Kidney epithelial cell (primary cell): ENCODE measurements at regions not wholly inside any gene's neighbourhood (a gene's known extent, or its start where the extent isn't known, plus 50 kb on each side); places are given as distances from the start of the nearest gene placed in this dataset.
A peak's percentile ranks its signal among the peaks of the same experiment; 100 is the strongest.
"Not testable (repeated sequence)": the region's sequence is repeated elsewhere in the genome, so short reads cannot be mapped to it uniquely, and the experiment has no call there.

Source experiments
- DNase-seq: peaks from one replicate; pipeline ENCODE4 v3.0.0-alpha.2; 2010; ENCODE audit warnings: low read depth
- H3K27me3 ChIP-seq: 2 replicates; pipeline ENCODE4 v1.6.0; 2011; ENCODE audit warnings: low read length; ENCODE audit not compliant: control insufficient read depth, insufficient read depth
- H3K36me3 ChIP-seq: 2 replicates; pipeline ENCODE4 v1.5.1; 2011; ENCODE audit warnings: low read length; ENCODE audit not compliant: control insufficient read depth, insufficient read depth
- H3K4me3 ChIP-seq: 2 replicates; pipeline ENCODE4 v1.5.1; 2011; ENCODE audit warnings: low read depth, mild to moderate bottlenecking, control low read depth, low read length
- TF ChIP-seq, protein P1 (sequence below): IDR thresholded peaks from 2 replicates; pipeline ENCODE4 v1.5.1; 2011; ENCODE audit warnings: mild to moderate bottlenecking, moderate library complexity, low read length, control low read depth, inconsistent platforms; ENCODE audit not compliant: insufficient read depth, poor library complexity, severe bottlenecking

DNA sequence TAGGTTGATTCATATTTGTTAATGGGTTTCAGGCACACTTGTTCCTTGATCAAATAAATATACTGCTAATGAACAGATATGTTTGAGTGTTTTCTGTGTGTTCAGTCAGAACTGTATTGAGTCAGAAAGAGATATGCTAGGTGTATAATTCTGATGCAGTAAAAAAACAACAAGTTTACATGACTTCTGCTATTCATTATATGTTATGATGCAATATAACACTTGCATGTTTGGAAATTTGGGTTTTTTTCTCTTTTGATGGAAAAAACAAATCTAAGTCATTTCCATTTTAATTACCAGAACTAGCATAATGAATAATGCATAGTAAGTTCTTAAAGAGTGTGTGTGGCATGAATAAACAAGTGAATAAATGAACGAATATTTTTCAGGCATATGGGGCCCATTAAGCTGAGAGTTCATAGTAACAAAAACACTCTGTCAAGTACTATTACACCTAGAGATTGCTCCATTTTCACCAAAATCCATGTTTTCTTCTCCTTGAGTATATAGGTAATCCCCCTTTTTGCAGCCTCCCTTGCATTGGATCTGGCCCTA, 208.3 kb upstream of the NT5E start:
- H3K36me3 ChIP-seq: no peaks in the 10 kb centered on the region
- no peak overlapping the region for H3K4me3 ChIP-seq
- DNase-seq: no peak
- TF ChIP-seq, protein P1, sequence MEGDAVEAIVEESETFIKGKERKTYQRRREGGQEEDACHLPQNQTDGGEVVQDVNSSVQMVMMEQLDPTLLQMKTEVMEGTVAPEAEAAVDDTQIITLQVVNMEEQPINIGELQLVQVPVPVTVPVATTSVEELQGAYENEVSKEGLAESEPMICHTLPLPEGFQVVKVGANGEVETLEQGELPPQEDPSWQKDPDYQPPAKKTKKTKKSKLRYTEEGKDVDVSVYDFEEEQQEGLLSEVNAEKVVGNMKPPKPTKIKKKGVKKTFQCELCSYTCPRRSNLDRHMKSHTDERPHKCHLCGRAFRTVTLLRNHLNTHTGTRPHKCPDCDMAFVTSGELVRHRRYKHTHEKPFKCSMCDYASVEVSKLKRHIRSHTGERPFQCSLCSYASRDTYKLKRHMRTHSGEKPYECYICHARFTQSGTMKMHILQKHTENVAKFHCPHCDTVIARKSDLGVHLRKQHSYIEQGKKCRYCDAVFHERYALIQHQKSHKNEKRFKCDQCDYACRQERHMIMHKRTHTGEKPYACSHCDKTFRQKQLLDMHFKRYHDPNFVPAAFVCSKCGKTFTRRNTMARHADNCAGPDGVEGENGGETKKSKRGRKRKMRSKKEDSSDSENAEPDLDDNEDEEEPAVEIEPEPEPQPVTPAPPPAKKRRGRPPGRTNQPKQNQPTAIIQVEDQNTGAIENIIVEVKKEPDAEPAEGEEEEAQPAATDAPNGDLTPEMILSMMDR: no peak
- H3K27me3 ChIP-seq: no peaks in the 10 kb centered on the region

DNA sequence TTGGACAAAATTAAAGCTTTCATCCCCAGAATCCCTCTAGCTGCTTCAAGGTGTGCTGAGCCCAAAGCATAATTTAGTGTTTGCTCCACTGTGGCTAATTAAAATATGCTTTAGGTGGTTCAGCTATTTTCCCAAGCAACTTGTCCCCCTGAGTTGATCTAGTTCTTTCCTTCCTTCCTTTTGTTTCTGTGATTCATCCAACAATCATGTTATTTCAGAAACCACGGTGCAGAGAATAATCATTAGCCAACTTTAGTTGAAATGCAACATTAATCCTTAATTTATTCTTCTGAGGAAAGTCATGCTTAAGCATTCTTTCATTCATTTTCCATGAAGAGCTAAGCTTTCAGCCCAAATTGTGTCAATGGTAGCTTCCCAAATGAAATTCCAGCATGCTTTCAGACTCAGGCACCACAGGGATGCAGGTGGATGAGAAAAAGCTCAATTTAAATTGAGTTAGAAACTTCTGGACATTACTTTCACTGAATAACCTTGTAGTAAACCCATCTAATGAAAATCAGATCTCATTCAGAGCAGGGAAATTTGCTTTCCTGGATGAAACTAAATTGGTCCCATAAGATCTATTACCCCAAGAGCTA, 209.0 kb upstream of the NT5E start:
- Histone ChIP-seq H3K36me3 (no peaks in the 10 kb centered on the region), H3K27me3 (no peaks in the 10 kb centered on the region), H3K4me3 (no peak overlapping the region)
- TF ChIP-seq, protein P1: no peak
- DNase-seq: peak; percentile 39

DNA sequence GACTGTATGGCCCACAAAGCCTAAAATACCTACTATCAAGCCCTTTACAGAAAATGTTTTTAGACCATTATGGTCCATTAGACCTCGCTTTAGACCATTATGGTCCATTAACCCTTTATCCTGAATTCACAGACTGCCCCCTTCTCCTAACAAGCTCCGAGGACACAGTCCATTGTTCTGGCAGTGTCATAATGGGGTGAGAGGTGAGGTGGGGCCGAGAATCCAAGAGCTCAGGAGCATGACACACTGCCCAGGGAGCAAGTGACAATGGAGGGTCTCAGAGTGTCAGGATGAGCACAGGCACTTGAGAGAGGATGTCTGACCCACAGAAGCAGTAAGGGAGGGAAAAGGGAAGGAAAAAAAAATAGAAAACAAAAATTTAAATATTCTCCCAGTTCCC, 212.4 kb upstream of the NT5E start:
- no peak for DNase-seq
- TF ChIP-seq, protein P1: no peak
- no peaks in the 10 kb centered on the region for H3K36me3 ChIP-seq

DNA sequence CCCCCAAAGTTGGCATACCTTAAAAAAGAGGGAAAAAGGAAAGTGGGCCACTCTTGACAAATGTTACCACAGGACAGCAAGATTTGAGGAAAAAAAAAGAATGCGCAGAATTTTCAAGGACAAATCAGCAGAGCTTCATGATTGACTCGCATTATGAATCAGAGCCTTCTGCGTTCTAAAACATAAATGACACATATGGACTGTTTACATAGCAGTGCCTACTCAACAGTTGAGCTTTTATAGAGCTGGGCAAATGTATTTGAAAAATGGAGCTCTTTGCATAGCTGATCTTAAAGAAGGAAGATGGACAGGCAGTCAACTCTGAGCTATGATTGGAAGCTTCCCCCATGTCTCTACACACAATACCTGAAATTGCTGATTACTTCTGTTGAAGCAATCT, 213.2 kb upstream of the NT5E start:
- TF ChIP-seq, protein P1: no peak

More for the DNA sequence above, 212.4 kb upstream of the NT5E start:
- no peaks in the 10 kb centered on the region for H3K27me3 ChIP-seq
- H3K4me3 ChIP-seq: no peak overlapping the region

DNA sequence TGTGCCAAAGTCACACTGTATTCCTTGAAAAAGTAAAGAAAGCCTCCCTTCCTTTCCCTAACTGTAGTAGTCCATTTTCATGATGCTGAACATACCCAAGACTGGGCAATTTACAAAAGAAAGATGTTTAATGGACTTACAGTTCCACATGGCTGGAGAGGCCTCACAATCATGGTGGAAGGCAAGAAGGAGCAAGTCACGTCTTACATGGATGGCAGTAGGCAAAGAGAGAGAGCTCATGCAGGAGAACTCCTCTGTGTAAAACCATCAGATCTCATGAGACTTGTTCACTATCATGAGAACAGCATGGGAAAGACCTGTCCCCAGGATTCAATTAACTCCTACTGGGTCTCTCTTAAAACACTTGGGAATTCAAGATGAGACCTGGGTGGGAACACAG, 222.5 kb upstream of the NT5E start:
- not testable (repeated sequence) for DNase-seq, H3K4me3 ChIP-seq, H3K27me3 ChIP-seq, H3K36me3 ChIP-seq

More for the DNA sequence above, 213.2 kb upstream of the NT5E start:
- Histone ChIP-seq H3K36me3 (no peaks in the 10 kb centered on the region), H3K4me3 (no peak overlapping the region), H3K27me3 (no peaks in the 10 kb centered on the region)
- DNase-seq: no peak

DNA sequence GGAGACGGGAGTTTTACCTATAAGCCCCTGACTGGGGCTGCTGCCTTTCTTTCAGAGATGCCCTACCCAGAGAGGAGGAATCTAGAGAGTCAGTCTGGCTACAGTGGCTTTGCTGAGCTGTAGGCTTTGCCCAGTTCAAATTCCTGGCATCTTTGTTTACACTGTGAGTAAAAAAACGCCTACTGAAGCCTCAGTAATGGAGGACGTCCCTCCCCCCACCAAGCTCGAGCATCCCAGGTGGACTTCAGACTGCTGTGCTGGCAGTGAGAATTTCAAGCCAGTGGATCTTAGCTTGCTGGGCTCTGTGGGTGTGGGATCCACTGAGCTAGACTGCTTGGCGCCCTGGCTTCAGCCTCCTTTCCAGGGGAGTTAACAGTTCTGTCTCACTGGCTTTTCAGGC, 237.1 kb upstream of the NT5E start:
- not testable (repeated sequence) for H3K36me3 ChIP-seq, DNase-seq, H3K4me3 ChIP-seq, H3K27me3 ChIP-seq

DNA sequence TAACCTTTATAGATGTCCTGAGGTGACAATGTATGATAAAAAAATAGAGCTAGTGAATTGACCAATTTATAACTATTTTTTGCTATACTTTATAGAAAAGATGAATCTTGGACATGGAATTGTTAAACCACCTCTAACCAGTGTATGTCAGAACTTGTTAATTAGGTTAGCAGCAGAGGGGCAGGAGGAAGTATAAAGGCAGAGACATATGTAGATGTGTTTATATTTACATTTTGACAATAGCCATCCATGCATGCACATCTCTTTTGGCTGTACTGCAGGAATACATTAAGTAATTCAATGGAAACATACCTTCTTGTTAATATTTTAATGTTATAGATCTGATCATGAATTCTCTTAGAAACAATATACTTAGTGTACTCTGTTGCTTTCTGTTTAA, 254.6 kb upstream of the NT5E start:
- Histone ChIP-seq H3K27me3 (no peaks in the 10 kb centered on the region), H3K36me3 (no peaks in the 10 kb centered on the region), H3K4me3 (no peak overlapping the region)
- TF ChIP-seq, protein P1: no peak
- DNase-seq: no peak
